ENCODE measurements at regions not wholly inside any gene's neighbourhood (a gene's known extent, or its start where the extent isn't known, plus 50 kb on each side); places are given as distances from the start of the nearest gene placed in this dataset.
"Not testable (repeated sequence)": the region's sequence is repeated elsewhere in the genome, so short reads cannot be mapped to it uniquely, and the experiment has no call there.

DNA sequence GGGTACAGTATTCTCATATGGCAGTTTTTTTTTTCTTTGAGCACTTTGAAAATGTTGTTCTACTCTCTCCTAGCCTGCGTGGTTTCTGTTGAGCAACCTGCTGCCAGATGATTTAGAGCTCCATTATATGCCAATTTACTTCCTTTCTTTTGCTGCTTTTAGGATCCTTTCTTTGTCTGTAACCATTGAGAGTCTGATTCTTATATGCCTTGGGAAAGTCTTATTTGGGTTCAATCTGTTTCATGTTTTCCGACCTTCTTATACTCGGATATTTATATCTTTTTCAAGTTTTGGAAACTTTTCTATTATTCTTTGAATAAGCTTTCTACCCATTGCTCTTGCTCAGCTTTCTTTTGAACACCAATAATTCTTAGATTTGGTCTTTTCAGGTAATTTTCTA is 138.1 kb upstream of the RAG2 start:
- no peak for DNase-seq

DNA sequence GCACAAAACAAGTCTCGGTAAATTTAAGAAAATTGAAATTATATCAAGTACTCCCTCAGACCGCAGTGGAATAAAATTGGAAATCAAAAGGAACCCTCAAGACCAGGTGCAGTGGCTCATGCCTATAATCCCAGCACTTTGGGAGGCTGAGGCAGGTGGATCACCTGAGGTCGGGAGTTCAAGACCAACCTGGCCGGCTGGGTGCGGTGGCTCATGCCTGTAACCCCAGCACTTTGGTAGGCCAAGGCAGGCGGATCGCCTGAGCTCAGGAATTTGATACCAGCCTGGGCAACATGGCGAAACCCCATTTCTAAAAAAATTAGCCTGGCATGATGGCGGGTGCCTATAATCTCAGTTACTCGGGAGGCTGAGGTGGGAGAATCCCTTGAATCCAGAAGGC is 135.7 kb upstream of the RAG2 start:
- DNase-seq: not testable (repeated sequence)

DNA sequence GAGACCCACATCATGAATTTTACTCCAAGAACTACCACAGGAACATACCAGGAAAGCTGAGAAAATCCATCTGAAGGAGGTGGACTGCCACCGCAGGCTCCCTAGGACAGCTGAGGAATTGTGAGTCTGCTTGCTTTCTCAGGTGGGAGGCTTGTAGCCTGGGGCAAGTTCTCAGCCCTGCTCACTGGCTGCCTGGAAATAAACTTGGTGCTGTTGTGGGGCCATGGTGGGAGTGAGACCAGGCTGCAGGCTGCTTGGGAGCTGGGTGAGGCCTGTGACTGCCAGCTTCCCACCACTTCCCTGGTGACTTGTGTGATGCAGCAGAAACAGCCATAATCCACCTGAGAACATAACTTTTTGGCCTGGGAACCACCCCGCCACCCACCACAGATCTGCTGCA is 132.7 kb upstream of the RAG2 start:
- no peak for DNase-seq

DNA sequence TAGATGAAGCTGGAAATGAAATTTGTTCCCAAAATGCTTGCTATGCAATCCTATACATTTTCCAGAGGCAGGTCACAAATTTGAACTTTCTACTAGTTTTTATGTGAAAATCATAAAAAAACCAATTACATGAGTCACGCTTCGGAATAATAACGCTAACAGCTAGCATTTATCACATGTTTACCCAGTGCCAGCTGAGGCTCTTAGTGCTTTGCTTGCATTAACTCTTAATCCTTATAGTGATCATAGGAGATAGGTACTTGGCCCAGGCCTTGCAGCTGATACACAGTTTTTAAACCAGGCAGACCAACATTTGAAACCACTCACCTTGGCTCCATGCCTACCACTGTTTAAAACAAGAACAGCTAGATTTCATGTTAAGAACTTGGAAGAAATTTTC is 131.8 kb upstream of the RAG2 start:
- no peak for DNase-seq

DNA sequence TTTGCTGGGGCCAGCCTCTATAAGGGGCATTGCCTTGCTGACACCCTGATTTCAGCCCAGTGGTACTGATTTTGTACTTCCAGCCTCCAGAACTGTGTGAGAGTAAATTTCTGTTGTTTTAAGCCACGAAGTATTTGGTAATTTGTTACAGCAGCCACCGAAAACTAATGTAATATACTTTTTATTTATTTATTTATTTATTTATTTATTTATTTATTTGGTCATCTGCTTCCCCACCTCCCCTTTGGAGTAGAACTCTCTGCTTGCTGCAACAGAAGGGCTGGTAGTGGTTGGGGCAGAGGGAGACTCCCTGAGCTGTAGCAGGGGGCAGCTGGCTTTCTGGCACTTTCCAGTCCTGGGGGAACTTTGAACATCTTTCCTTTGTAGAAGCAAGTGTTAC is 128.4 kb upstream of the RAG2 start:
- DNase-seq: no peak

DNA sequence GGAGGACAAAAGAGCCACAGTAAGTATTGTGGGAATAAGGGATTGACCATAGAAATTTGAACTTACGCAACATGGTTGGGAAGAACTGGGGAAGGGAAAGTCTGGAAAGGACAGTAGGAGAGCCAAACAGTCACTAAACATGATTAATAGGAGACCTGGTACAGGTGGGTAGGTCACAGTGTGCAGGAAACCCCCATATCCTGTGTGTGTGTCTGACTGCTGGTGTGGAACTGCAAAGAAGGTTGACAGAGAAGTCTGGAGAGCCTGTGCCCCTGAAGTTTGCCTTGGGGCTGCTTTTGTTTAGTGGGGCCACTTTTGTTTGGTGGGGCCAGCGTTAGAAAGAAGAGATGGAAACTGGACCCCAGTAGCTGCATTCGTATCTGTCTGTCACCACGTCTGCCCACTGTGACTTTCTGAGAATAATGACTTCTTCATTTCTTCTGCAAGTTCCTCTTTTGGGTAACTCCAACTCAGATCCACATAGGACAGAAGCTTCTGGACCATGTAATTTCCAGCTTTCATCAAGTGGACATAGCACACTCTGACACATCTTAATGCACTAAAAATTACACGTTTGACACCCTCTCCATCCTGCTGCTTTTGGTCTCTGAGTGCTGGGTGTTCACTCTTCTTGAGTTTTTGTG is 126.8 kb upstream of the RAG2 start:
- DNase-seq: peak; percentile 13 to 36

DNA sequence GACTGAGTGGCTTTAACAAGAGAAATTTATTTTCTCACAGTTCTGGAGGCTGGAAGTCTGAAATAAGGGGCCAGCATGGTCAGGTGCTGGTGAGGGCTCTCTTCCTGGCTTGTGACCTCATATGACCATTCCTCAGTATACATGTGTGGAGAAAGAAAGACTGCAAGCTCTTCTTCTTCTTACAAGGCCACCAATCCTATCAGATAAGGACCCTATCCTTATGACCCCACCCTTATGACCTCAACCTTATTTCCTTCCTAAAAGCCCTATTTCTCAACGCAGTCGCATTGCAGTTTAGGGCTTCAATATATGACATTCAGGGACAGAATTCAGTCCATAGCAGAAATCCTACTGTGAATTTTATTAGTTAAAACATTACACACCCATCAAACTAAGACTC is 124.4 kb upstream of the RAG2 start:
- DNase-seq: no peak

DNA sequence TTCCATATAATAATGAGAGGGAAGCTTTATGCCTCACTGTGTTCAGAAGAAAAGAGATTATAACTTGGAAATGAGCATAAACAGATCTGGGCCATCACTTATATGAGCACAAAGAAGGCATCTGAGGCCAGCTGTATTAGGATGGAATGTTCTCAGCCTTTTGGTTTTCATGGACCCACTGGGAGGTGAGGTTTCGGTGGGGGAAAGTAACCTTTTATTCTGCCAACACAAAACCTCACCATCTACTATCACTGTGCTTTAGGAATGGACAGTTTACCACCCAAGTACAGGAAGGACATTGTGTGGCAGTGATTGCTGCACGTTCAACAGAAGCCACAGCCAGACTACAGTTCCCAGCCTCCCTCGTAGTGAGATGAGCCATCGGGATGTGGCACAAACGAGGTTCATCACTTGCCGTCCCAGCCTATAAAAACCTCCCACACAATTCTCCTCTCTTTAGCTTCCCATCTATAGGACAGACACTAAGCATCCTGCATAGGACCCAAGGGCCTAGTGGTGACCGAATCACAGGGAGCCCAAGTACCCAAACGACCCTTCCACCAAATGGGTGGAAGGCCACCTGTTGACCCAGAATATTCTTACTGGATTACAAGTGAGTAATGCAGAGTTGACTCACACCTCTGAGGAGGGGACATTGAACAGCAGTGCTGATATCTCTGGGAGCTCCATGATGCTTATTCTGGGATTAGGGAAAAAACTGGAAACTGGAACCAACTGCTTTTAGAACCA is 121.5 kb upstream of the RAG2 start:
- DNase-seq: no peak

DNA sequence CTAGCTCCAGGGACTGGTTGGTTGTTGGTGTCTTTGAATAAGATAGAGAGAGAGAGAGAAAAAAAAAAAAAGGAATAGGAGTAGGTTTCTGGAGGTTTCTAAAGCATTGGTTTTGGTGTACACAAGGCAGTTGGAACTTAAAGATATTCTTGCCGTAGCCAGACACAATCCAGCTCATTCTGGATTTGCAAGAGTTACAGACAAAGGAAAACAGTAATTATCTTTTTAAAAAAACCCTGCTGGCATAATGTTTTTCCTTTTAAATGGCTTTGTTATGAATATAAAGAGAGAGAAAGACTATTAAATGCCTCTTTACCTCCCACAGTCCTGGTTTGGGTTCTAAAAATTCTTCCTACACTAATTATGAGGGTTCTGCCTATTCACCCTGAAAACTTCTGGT is 120.4 kb upstream of the RAG2 start:
- DNase-seq: no peak

DNA sequence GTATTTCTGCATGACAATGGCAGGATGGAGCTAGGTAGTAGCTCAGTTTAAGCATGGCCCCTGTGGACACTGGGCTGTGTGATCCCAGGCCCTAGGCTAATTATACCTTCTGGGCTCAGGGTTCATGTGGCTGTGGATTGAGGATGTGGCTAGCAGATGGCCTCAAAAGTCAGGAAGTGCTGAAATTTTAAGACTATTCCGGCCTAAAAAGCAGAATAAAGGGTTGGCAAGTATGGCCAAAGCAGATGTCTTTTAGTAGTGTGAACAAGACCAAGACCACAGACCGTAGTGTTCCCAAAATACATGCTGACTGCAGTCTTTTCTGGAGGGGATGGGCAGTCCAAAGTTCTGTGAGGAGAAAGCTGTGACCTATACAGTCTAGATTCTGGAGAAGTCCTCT is 115.7 kb upstream of the RAG2 start:
- peak; percentile 13 to 46 for DNase-seq

DNA sequence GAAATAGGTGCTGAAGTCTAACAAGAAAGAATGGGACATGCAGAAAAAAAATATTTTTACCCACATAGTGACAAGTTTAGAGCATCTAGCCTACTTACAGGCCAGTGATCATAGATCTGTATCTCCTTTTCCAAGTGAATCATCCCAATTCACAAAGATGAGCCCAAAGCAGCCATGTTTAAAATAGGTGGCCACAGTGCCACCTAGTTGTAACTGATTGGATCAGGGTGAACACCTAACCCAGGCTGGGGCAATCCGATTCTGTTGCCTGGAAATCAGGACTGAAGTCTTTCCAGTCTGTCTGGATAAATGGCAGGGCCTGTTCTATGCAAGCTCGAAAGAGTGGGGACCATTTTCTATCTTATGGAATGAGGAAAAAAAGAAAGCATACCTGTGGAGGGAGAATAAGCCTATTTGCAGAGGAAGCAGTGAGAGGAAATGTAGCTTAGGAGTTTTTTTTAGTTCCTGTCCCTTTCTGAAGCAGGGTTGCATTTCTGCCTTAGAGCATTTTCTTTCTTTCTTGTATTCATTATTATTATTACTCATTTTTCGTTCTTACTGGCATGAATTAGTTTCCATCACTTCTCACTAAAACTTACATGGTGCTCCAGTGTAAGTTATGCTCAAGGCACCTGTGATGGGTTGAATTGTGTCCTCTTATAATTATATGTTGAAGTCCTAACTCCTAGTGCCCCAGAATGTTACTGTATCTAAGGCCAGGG is 113.2 kb upstream of the RAG2 start:
- DNase-seq: no peak

Measured in AML-193 (cell line).